H1 (cell line): ENCODE measurements at regions not wholly inside any gene's neighbourhood (a gene's known extent, or its start where the extent isn't known, plus 50 kb on each side); places are given as distances from the start of the nearest gene placed in this dataset. TPM values are rescaled to one million over a fixed set of nuclear protein-coding genes. Genes with fewer than 3 reads are reported as not detected.
A peak's percentile ranks its signal among the peaks of the same experiment; 100 is the strongest.

Source experiments
- microRNA counts: library from miRNA; unstranded; fragments of <30 nt; microRNA quantifications from one replicate; lab custom pipeline; 2015
- microRNA-seq, 2 experiments: library from miRNA; unstranded; fragments of <30 nt; microRNA quantifications; one replicate each; pipeline versions ENCODE4 to v1.2.0, GENCODE V29; 2016 to 2020; ENCODE audit warnings: borderline microRNAs expressed in 2 of 2, borderline number of aligned reads in 2 of 2, borderline replicate concordance in 1 of 2
- small RNA-seq: library from polyadenylated mRNA; stranded (forward); fragments of <200 nt; extraction: miRNeasy Mini kit (QIAGEN cat#:217004); gene quantifications from one replicate; pipeline ENCODE3, GENCODE V24; 2013; ENCODE audit not compliant: insufficient read depth

MicroRNAs in the stretch of these regions (microRNA counts, 767-probe panel; counts per million panel counts)
- 879 counts per million, percentile 95 among the panel's probes with 10 or more counts for microRNA hsa-miR-1299 (lab: Ali Mortazavi, UCI)

Small RNA genes in the stretch of these regions (microRNA-seq; reads per million reads assigned to microRNA genes)
- gene MIR1299 = 0 reads per million in 2 experiments

Small RNA genes in the stretch of these regions (small RNA-seq; reads per million reads assigned to genes)
- gene AL353626.2 (not detected), gene MIR1299 (not detected)
